PC-9 (cell line): ENCODE measurements at regions not wholly inside any gene's neighbourhood (a gene's known extent, or its start where the extent isn't known, plus 50 kb on each side); places are given as distances from the start of the nearest gene placed in this dataset.

Experiments
- BruUV-seq: library from RNA; stranded (reverse); fragments of 400-500 nt; replicated peaks from 2 replicates; lab custom pipeline; 2021; lab: Mats Ljungman, UMichigan
- CTCF ChIA-PET: fragments of 300-600 bp; sonication (Branson Sonifier 250); formaldehyde crosslinking; loops from one replicate; lab custom pipeline; 2022; ENCODE audit warnings: antibody characterized with exemption; lab: Charles Lee
- POLR2A ChIA-PET: fragments of 300-600 bp; sonication (Branson Sonifier 250); formaldehyde crosslinking; loops from one replicate; lab custom pipeline; 2022; ENCODE audit warnings: antibody characterized with exemption; ENCODE audit not compliant: unreplicated experiment; lab: Charles Lee
- DNase-seq, 2 experiments: peaks; one replicate each; pipeline versions ENCODE4 v3.0.0 to v3.0.0-alpha.2; 2015 to 2022; ENCODE audit warnings: mixed read lengths in 1 of 2
- H2AFZ ChIP-seq: fragments of 200-600 bp; sonication (generic); 2 replicates; pipeline ENCODE4 v1.8.1; 2017; ENCODE audit warnings: antibody characterized with exemption
- H3F3A ChIP-seq: fragments of 200-600 bp; sonication (generic); 2 replicates; pipeline ENCODE4 v1.8.1; 2017; ENCODE audit warnings: antibody characterized with exemption, mild to moderate bottlenecking, low read depth; ENCODE audit not compliant: insufficient read depth
- H3K27ac ChIP-seq: fragments of 200-600 bp; sonication (generic); 2 replicates; pipeline ENCODE4 v1.6.1; 2016; ENCODE audit warnings: mixed run types
- H3K27me3 ChIP-seq: fragments of 200-600 bp; sonication (generic); 2 replicates; pipeline ENCODE4 v1.6.1; 2016; ENCODE audit warnings: low read depth, mixed run types; ENCODE audit not compliant: insufficient read depth
- H3K36me3 ChIP-seq: fragments of 200-600 bp; sonication (generic); 2 replicates; pipeline ENCODE4 v1.6.1; 2016; ENCODE audit warnings: low read depth, mixed run types
- H3K4me1 ChIP-seq: fragments of 200-600 bp; sonication (generic); replicated peaks from 2 replicates; pipeline ENCODE4 v1.6.1; 2016; ENCODE audit warnings: mixed run types; ENCODE audit not compliant: insufficient read depth
- H3K4me2 ChIP-seq: fragments of 200-600 bp; sonication (generic); 2 replicates; pipeline ENCODE4 v1.6.1; 2017; ENCODE audit warnings: mixed run types
- H3K4me3 ChIP-seq: fragments of 200-600 bp; sonication (generic); 2 replicates; pipeline ENCODE4 v1.6.1; 2016; ENCODE audit warnings: mixed run types
- H3K79me2 ChIP-seq: fragments of 200-600 bp; sonication (generic); 2 replicates; pipeline ENCODE4 v1.6.1; 2017; ENCODE audit warnings: low read depth, mixed run types
- H3K9me2 ChIP-seq: fragments of 200-600 bp; sonication (generic); 2 replicates; pipeline ENCODE4 v1.8.1; 2017; ENCODE audit warnings: mild to moderate bottlenecking; ENCODE audit not compliant: insufficient read depth
- H3K9me3 ChIP-seq: fragments of 200-600 bp; sonication (generic); 2 replicates; pipeline ENCODE4 v1.8.1; 2016; ENCODE audit warnings: low read depth; ENCODE audit not compliant: insufficient read depth
- H4K20me1 ChIP-seq: fragments of 200-600 bp; sonication (generic); 2 replicates; pipeline ENCODE4 v1.8.1; 2017; ENCODE audit not compliant: insufficient read depth
- EZH2 ChIP-seq: fragments of 200-600 bp; sonication (generic); IDR thresholded peaks from 2 replicates; pipeline ENCODE4 v1.8.0; 2017; ENCODE audit warnings: antibody characterized with exemption, low read depth
- intact Hi-C: fragments of 100-400 bp; cut with micrococcal nuclease; formaldehyde crosslinking; loops from one replicate; pipeline ENCODE4 v1.10.0; 2022; ENCODE audit not compliant: unreplicated experiment
- TF ChIP-seq, protein P1 (sequence below): fragments of 200-600 bp; sonication (generic); conservative IDR thresholded peaks from 2 replicates; pipeline ENCODE4 v1.6.1; 2017; ENCODE audit warnings: mixed run types, antibody characterized with exemption, mild to moderate bottlenecking, moderate library complexity

DNA sequence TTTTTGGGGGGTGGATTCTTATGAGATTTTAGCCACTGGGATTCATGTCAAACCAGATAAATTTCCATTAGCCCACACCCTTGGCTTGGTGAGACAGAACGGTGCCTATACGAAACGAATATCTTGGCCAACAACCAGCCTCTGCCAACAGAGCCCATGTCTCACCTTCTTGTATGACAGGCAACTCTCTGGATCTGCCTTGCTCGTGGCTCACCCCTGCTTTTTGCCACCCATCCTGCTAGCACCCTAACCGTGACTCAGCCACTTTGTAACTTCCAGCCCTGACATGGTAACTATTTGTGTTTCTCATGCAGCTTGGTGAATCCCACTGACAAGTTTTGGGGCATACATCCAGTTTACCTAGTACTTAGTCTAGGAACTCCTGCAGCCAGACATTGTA, 457.0 kb downstream of the SPATA31D1 start:
- H3K27me3 ChIP-seq: no peaks in the 10 kb centered on the region
- POLR2A ChIA-PET: no interaction called here
- no peak for TF ChIP-seq EZH2
- TF ChIP-seq, protein P1, sequence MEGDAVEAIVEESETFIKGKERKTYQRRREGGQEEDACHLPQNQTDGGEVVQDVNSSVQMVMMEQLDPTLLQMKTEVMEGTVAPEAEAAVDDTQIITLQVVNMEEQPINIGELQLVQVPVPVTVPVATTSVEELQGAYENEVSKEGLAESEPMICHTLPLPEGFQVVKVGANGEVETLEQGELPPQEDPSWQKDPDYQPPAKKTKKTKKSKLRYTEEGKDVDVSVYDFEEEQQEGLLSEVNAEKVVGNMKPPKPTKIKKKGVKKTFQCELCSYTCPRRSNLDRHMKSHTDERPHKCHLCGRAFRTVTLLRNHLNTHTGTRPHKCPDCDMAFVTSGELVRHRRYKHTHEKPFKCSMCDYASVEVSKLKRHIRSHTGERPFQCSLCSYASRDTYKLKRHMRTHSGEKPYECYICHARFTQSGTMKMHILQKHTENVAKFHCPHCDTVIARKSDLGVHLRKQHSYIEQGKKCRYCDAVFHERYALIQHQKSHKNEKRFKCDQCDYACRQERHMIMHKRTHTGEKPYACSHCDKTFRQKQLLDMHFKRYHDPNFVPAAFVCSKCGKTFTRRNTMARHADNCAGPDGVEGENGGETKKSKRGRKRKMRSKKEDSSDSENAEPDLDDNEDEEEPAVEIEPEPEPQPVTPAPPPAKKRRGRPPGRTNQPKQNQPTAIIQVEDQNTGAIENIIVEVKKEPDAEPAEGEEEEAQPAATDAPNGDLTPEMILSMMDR: no peak
- H3K4me2 ChIP-seq: no peak overlapping the region
- H3K4me3 ChIP-seq: no peak overlapping the region
- H3K36me3 ChIP-seq: no peaks in the 10 kb centered on the region
- no peak overlapping the region for H2AFZ ChIP-seq
- H3K79me2 ChIP-seq: no peaks in the 10 kb centered on the region
- no peak for DNase-seq
- H3F3A ChIP-seq: no peaks in the 10 kb centered on the region
- no peak overlapping the region for H3K27ac ChIP-seq
- no peaks in the 10 kb centered on the region for H3K9me2 ChIP-seq
- H3K4me1 ChIP-seq: no peaks in the 10 kb centered on the region
- H4K20me1 ChIP-seq: no peaks in the 10 kb centered on the region
- intact Hi-C loops: no loop called here
- H3K9me3 ChIP-seq: no peaks in the 10 kb centered on the region
- CTCF ChIA-PET: no interaction called here
- no TSS peak for BruUV-seq

DNA sequence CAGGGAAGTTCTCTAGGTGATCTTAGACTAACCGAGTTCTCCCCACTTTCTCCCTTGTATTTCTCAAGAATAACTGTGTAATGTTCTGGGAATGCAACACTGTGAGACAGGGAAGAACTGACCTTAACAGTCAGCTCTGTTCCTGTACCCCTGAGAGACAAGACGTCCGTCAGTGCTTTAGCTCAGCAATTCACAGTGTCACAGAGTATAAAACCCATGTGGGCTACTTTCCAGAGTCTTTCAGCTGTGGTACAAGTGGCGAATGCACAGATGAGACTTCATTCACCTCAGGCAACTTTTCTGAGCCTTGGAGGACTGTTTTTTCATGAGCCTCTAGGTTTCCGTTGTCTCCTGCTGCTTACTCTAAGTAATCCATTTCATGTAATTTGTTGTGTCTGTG, 458.8 kb downstream of the SPATA31D1 start:
- no peak overlapping the region for H3K4me3 ChIP-seq
- no peaks in the 10 kb centered on the region for H3K79me2 ChIP-seq
- BruUV-seq: no TSS peak
- no peaks in the 10 kb centered on the region for H3K4me1 ChIP-seq
- no peak overlapping the region for H3K4me2 ChIP-seq
- CTCF ChIA-PET: no interaction called here
- H3F3A ChIP-seq: no peaks in the 10 kb centered on the region
- POLR2A ChIA-PET: no interaction called here
- H4K20me1 ChIP-seq: no peaks in the 10 kb centered on the region
- no peaks in the 10 kb centered on the region for H3K27me3 ChIP-seq
- no peak for TF ChIP-seq EZH2
- TF ChIP-seq, protein P1: no peak
- no peaks in the 10 kb centered on the region for H3K9me2 ChIP-seq
- H2AFZ ChIP-seq: no peak overlapping the region
- no peak overlapping the region for H3K27ac ChIP-seq
- H3K9me3 ChIP-seq: no peaks in the 10 kb centered on the region
- H3K36me3 ChIP-seq: no peaks in the 10 kb centered on the region
- DNase-seq: no peak
- intact Hi-C loops: no loop called here

DNA sequence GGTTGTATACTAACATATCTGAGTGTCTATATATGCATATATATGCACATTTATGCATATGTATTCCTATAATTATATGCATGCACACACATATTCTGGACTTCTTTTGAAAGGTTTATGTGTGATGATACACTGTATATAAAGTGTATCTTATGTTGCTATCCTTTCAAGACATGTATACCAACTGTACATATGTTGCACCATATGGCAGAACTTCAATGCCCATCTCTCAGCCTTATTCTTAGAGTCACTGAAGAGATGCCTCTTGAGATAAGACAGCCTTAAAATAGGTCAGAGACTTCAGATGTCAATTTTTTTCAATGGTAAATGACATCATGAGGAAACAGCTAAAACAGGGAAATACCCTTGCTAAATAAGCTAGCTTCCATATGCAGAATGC, 461.4 kb downstream of the SPATA31D1 start:
- DNase-seq: no peak
- Histone ChIP-seq H3K9me3 (no peaks in the 10 kb centered on the region), H2AFZ (no peak overlapping the region), H3K4me1 (no peaks in the 10 kb centered on the region), H3K27ac (no peak overlapping the region), H3K79me2 (no peaks in the 10 kb centered on the region), H3F3A (no peaks in the 10 kb centered on the region), H4K20me1 (no peaks in the 10 kb centered on the region), H3K9me2 (no peaks in the 10 kb centered on the region), H3K4me3 (no peak overlapping the region), H3K36me3 (no peaks in the 10 kb centered on the region), H3K4me2 (no peak overlapping the region), H3K27me3 (no peaks in the 10 kb centered on the region)
- POLR2A ChIA-PET: no interaction called here
- no TSS peak for BruUV-seq
- intact Hi-C loops: no loop called here
- TF ChIP-seq, protein P1: no peak
- no peak for TF ChIP-seq EZH2
- CTCF ChIA-PET: no interaction called here
